WERI-Rb-1 (cell line): ENCODE measurements at regions not wholly inside any gene's neighbourhood (a gene's known extent, or its start where the extent isn't known, plus 50 kb on each side); places are given as distances from the start of the nearest gene placed in this dataset.

ENCODE experiments used
- DNase-seq: peaks from one replicate; pipeline ENCODE4 v3.0.0-alpha.2; 2020
- H3K27ac ChIP-seq: fragments of 250-450 bp; sonication (Bioruptor Pico); 2 replicates; pipeline ENCODE4 v1.5.1; 2020; ENCODE audit warnings: mild to moderate bottlenecking, moderate library complexity
- H3K27me3 ChIP-seq: fragments of 250-450 bp; sonication (Bioruptor Pico); 2 replicates; pipeline ENCODE4 v1.5.1; 2021; ENCODE audit warnings: mild to moderate bottlenecking, low read depth, moderate library complexity; ENCODE audit not compliant: insufficient read depth, severe bottlenecking
- H3K36me3 ChIP-seq: fragments of 250-450 bp; sonication (Bioruptor Pico); 2 replicates; pipeline ENCODE4 v1.5.1; 2020; ENCODE audit warnings: mild to moderate bottlenecking, moderate library complexity
- H3K4me3 ChIP-seq: 2 replicates; pipeline ENCODE4 v1.5.1; 2011; ENCODE audit warnings: low read depth, mild to moderate bottlenecking, control low read depth, low read length
- H3K9me3 ChIP-seq: fragments of 250-450 bp; sonication (Bioruptor Pico); 2 replicates; pipeline ENCODE4 v1.5.1; 2021; ENCODE audit warnings: mild to moderate bottlenecking, moderate library complexity; ENCODE audit not compliant: severe bottlenecking
- TF ChIP-seq, protein P1 (sequence below): IDR thresholded peaks from 2 replicates; pipeline ENCODE4 v1.5.1; 2011; ENCODE audit warnings: low read depth, mild to moderate bottlenecking, control low read depth, inconsistent platforms, low read length

DNA sequence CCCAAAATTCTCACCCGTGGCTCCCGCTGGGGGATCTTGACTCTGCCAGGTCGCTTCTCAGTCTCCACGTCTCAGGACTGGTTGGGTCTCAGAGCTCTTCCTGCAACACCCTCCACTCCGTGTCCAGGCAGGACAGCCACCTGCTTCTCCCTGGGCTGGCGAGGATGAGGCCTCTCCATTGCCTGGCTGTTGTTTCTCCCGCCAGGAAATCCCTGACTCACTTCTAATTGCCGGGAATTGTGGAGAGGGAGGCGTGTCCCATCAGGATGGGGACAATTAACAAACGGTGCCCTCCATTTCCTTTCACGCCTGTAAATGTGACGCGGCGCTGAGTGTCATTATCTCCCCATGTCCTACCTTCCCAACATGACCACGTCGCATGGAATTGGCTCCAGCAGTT lies 204.5 kb downstream of the RBFOX3 start:
- H3K9me3 ChIP-seq: peaks cover 3% of the 10 kb centered on the region
- TF ChIP-seq, protein P1, sequence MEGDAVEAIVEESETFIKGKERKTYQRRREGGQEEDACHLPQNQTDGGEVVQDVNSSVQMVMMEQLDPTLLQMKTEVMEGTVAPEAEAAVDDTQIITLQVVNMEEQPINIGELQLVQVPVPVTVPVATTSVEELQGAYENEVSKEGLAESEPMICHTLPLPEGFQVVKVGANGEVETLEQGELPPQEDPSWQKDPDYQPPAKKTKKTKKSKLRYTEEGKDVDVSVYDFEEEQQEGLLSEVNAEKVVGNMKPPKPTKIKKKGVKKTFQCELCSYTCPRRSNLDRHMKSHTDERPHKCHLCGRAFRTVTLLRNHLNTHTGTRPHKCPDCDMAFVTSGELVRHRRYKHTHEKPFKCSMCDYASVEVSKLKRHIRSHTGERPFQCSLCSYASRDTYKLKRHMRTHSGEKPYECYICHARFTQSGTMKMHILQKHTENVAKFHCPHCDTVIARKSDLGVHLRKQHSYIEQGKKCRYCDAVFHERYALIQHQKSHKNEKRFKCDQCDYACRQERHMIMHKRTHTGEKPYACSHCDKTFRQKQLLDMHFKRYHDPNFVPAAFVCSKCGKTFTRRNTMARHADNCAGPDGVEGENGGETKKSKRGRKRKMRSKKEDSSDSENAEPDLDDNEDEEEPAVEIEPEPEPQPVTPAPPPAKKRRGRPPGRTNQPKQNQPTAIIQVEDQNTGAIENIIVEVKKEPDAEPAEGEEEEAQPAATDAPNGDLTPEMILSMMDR: no peak
- no peaks in the 10 kb centered on the region for H3K27me3 ChIP-seq
- DNase-seq: no peak
- H3K36me3 ChIP-seq: peaks cover 8% of the 10 kb centered on the region; the same call in 1 of the 2 replicates
- H3K4me3 ChIP-seq: no peak overlapping the region
- H3K27ac ChIP-seq: no peak overlapping the region

DNA sequence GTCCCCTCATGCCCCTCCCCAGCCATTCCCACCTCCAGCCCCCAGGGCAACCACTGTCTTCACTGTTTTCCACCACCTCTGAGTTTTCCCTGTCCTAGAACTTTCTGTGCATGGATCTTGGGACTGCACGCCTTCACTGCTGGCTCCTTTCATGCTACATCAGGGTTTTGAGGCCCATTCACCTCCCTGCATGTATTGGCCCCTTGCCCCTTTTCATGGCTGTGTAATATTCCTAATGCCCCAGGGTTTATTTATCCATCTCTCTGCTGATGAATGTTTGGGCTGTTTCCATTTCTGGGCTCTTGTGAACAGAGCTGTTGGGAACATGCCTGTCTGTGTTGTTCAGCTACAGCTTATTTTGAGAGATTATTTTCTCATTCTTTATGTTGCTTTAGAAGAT lies 205.0 kb downstream of the RBFOX3 start:
- DNase-seq: no peak
- Histone ChIP-seq H3K27me3 (no peaks in the 10 kb centered on the region), H3K9me3 (peaks cover 3% of the 10 kb centered on the region), H3K27ac (no peak overlapping the region), H3K36me3 (peaks cover 8% of the 10 kb centered on the region; the same call in 1 of the 2 replicates), H3K4me3 (no peak overlapping the region)
- TF ChIP-seq, protein P1: no peak

DNA sequence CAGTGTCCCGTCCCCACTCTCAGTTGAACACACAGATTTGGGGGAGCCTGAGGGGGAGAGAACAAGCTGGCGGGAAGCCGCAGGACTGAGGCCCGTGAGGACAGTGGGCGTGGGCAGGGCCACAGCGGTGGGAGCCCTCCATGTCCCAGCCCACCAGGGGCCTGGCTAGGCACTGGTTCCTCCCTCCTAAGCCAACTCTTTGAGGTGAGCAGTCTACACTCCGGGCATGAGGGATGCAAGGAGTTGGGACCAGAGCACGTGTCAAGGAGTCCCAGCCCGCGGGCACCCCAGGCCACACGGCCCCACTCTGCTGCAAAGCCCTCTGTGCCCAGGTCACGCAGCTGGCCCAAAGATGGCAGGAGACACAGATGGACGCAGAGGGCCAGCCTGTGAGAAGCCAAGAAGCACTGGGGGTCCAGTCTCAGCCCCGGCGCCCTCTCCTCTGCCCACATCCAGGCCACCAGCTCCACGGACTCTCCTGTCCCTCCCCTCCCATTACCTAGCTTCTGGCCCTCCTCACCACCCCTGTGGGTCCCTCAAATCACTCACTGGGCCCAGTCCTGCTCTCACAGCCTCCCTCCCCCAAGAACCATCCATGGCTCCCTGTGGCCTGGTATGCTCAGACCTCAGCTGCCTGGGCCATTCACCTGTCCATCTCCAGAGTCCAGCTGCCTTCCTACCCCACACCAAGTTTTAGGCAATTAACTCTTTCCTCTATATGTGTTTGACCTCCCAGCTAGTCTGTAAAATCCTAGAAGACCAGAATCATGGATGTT lies 206.5 kb downstream of the RBFOX3 start:
- TF ChIP-seq, protein P1: no peak
- Histone ChIP-seq H3K27me3 (no peaks in the 10 kb centered on the region), H3K36me3 (peaks cover 8% of the 10 kb centered on the region; the same call in 1 of the 2 replicates), H3K4me3 (no peak overlapping the region), H3K9me3 (peaks cover 3% of the 10 kb centered on the region), H3K27ac (no peak overlapping the region)
- no peak for DNase-seq

DNA sequence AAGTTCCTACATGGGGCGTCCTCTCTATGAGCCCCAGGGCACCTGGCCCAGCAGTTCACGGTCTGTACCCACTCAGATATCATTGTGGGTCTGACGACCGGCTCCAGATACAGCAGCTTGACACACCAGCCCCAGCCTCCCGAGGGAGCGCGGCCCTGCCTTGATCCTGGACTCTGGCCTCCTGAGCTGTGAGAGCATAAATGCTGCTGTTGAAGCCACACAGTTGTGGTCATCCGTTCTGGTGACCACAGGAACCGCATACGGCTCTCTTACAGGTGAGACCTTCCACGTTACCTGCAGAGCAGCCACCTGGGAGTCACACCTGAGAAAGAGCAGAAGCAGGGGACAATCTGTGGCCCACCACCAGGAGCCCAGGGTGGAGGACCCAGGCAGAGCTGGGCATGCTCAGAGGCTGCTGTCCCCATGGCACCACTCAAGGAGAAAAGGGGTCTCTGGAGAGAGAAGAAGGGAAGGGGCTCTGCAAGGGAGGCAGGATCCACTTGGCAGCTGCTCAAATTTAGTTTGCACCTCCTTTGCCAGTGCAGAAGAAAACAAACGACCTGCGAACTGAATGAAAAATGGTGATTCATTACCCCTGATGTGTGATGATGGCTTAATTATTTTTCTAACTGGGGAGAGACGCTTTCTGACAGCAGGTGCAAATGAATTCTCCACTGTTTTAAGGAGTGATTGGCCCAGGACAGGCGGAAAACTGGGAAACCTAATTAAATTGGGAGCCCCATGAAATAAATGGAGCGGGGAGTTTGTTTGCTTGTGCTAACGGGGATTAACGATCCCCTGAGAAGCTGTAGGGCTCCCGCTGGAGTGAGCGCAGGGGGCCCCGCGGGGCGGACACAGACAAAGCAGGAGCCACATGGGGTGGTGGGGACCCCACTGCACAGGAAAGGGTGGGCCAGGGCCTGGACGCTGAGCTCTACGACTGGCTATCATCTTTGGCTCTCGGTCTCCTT lies 208.9 kb downstream of the RBFOX3 start:
- no peak overlapping the region for H3K4me3 ChIP-seq
- H3K27ac ChIP-seq: peak overlapping the region; percentile 23
- H3K27me3 ChIP-seq: no peaks in the 10 kb centered on the region
- no peak for DNase-seq
- TF ChIP-seq, protein P1: no peak
- peaks cover 3% of the 10 kb centered on the region for H3K9me3 ChIP-seq
- peaks cover 8% of the 10 kb centered on the region; the same call in 1 of the 2 replicates for H3K36me3 ChIP-seq

DNA sequence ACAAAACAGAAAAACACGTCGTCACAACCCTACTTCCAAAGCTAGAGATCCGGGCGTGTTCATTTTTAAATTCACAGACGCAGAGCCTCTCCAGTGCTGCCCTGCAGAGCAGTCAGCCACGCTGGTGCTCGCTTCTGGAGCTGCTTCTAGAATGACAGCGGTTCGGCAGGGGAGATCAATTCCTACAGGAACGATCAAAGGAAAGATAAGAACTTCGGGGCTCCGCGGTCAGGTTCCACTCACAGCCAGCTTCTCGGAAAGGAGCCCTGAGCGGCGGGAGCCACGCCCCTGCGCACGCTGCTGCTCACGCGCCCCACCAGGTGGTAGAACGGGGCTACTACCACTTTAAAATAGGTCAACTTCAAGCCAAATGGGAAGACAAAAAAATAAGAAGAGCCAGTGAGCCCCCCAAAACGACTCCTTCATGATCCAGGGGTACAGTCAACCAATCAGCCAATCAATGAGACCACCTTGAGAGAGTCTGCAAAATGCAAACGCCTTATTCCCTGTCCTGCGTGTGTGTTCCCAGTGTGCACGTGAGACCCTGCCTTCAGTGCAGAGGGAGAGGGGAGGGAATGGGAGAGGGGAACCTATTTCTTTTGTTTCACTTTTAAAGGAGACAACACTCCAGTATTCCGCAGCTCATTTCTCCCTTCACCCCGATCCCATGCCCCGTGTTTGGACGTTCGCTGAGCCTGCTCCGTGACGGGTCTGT lies 209.7 kb downstream of the RBFOX3 start:
- Histone ChIP-seq H3K27ac (peak overlapping the region; percentile 23), H3K36me3 (peaks cover 4% of the 10 kb centered on the region; the same call in 1 of the 2 replicates), H3K9me3 (peaks cover 2% of the 10 kb centered on the region), H3K27me3 (no peaks in the 10 kb centered on the region), H3K4me3 (peak overlapping the region; percentile 28)
- TF ChIP-seq, protein P1: peak; percentile 95
- DNase-seq: peak; percentile 83
